NCI-H187 (cell line): ENCODE measurements at regions not wholly inside any gene's neighbourhood (a gene's known extent, or its start where the extent isn't known, plus 50 kb on each side); places are given as distances from the start of the nearest gene placed in this dataset.

Experiments used
- DNase-seq, 2 experiments: peaks; one replicate each; lab custom pipeline; 2025; lab: John Stamatoyannopoulos, UW

- DNase-seq, result no peak
These were observed 178.8 kb upstream of the C9orf72 start for GRCh38 chr9:27752069-27752468.

- DNase-seq, result no peak
These were observed 182.6 kb upstream of the C9orf72 start for GRCh38 chr9:27755846-27756245.

DNA sequence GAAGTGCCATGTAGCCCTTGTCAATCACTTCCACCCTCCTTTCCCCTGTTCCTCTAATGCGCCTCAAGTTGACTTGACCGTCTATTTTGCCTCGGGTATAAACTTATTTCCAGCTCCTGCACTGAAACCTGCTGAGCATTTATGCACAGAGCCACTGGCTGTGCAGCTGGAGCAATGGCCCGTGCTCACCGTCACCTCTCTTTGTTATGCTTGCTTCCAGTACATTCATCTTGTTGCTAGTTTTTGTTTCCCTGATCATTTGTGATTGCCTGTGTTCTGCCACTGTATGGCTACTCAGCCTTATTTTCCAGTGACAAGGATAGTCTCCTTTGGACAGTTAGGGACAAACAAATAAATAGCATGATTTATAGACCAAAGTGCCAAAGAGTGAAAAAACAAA is 183.1 kb upstream of the C9orf72 start:
- DNase-seq, result no peak

- no peak for DNase-seq
These were observed 190.6 kb upstream of the C9orf72 start for GRCh38 chr9:27763831-27764230.

GRCh38 chr9:27765266-27766072 is 192.2 kb upstream of the C9orf72 start:
- no peak for DNase-seq

GRCh38 chr9:27766073-27766835 is 193.0 kb upstream of the C9orf72 start:
- no peak for DNase-seq

DNA sequence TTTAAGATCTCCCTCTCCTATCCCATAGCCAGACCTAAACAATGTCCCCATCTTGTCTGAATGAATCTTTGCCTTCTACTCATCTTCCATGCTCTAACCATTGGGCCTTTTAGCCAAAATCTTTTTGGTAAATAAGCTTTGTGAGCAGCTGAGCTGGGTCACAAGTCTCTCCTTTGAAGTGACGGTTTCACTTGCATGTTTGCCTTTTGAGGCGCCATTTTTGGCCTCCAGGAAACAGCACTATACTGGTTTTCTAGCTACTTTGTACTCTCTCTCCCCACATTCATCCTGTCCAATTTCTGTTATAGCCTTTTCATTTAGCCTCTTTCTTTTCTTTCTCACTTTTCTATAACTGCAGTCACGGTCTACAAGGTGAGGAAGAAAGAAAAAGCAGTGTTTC is 195.5 kb upstream of the C9orf72 start:
- no peak for DNase-seq

DNA sequence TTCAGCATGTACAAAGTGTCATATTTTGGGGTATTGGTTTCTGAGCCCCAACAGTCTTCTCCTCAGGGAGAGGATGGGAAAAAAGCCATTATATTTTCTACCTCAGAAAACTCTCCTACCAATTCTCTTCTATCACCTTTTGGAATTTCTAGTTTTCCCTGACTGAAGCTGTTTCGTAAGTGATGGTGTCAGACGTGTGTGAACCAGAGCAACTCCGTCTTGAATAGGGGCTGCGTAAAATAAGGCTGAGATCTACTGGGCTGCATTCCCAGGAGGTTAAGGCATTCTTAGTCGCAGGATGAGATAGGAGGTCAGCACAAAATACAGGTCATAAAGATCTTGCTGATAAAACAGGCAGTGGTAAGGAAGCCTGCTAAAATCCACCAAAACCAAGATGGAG is 197.3 kb upstream of the C9orf72 start:
- no peak for DNase-seq

GRCh38 chr9:27771803-27772545 is 198.7 kb upstream of the C9orf72 start:
- DNase-seq, result no peak

DNA sequence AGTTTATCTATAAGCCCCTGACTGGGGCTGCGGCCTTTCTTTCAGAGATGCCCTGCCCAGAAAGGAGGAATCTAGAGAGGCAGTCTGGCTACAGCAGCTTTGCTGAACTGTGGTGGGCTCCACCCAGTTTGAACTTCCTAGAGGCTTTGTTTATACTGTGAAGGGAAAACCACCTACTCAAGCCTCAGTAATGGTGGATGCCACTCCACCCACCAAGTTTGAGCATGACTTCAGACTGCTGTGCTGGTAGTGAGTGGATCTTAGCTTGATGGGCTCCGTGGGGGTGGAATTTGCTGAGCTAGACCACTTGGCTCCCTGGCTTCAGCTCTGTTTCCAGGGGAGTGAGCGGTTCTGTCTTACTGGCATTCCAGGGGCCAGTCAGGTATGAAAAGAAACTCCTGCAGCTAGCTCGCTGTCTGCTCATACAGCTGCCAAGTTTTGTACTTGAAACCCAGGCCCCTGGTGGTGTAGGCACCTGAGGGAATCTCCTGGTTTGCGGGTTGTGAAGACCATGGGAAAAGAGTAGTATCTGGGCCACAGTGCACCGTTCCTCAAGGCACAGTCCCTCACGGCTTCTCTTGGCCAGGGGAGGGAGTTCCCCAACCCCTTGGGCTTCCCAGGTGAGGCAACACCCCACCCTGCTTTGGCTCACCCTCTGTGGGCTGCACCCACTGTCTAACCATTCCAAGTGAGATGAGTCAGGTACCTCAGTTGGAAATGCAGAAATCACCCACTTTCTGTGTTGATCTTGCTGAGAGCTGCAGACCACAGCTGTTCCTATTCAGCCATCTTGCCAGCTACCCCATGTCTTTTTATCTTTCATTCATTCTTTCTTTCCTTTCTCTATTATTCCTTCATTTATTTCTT is 211.8 kb upstream of the C9orf72 start:
- no peak for DNase-seq

DNA sequence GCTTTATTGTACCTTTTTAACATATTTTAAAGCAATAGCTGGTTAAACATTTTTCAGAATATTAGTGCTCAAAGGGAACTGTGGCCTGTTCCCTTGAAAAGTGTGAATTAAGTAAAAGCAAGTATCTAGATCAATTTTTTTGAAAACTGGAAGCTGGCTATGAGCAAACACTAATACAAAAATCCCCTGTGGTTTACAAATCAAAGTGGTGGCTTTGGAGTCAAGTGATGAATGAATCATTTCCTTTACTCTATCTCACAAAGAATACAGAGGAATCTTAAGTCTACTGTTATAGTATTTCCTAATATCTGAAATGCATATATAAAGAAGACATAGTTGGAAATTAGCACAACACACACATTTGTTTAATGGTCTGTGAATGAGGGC is 212.4 kb upstream of the C9orf72 start:
- no peak for DNase-seq

DNA sequence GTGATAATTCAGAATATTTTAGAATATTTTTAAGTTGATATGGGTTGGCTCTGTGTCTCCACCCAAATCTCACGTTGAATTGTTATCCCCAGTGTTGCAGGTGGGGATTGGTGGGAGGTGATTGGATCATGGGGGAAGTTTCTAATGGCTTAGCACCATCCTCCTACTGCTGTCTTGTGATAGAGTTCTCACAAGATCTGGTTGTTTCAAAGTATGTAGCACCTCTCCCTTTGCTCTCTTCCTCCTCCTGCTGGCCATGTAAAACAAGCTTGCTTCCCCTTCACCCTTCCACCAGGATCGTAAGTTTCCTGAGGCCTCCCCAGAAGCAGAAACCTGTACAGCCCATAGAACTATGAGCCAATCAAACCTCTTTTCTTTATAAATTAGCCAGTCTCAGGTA is 214.6 kb upstream of the C9orf72 start:
- no peak for DNase-seq

- DNase-seq, result no peak
These were observed 218.0 kb upstream of the C9orf72 start for GRCh38 chr9:27791311-27791710.

- no peak for DNase-seq
These were observed 219.8 kb upstream of the C9orf72 start for GRCh38 chr9:27792971-27793689.

DNA sequence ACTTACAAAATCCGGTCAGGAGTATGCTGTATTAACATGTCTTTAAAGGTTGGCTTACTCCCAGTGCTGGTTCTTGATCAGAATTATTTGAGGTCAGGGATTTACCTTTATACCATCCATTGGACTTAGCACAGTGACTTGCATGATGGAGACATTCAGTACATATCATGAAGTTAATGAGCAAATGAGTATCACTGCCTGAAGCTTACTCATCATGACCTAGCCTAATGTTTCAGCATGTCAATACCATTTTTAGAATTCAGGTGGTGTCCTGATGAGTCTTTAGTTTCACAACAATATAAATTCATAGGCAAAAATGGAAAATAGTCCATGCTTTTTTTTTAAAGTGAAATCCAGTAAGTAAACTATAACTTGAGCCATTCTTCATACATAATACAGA is 226.0 kb upstream of the C9orf72 start:
- DNase-seq, result no peak

GRCh38 chr9:27800159-27800558 is 226.9 kb upstream of the C9orf72 start:
- DNase-seq, result no peak

DNA sequence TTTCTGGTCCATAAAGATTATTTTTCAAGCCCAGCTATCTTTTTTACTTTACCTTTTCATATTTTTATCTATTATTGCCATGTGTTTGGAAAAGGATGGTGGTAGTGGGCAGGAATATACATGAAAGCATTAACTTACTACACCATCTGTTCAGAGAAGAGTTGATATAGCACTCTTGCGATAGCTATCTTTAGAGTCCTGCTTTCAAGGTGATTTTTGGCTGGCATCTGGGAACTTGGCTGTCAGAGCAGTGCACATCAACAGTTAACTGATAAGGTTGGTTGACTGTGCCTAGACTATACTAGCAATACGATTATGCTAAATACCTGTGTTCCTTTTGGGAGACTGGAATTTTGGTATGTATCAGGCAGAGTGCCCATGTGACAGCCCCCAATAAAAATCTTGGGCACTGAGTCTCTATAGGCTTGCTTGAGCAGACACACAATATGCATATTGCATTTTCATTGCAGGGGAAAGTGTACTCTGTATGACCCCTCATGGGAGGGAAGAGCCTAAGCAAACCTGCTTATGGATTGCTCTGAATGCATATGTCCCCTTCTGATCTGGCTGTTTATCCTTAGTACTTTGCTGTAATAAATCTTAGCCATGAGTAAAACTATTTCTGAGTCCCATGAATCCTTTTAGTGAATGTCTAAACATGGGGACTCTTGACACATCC is 227.6 kb upstream of the C9orf72 start:
- no peak for DNase-seq

DNA sequence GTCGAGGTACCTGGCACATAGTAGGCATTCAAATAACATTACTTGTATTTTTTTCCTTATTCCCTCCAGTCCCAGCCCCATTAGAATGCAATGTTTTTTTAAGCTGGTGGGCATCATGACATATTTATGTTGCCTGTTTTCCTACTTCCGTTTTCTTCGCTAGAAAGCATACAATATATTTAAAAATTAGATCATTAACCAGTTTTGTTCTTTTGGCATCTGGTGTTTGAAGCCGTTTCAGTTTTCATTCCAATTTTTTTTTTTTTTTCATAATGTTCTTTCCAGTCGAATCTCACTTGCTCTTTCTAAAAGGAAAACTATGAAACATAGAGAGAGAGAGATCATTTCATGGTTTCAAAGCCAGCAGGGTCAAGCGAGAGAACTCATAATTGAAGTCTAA is 228.3 kb upstream of the C9orf72 start:
- no peak for DNase-seq

GRCh38 chr9:27802418-27802817 is 229.1 kb upstream of the C9orf72 start:
- DNase-seq, result no peak

GRCh38 chr9:27808864-27809263 is 235.6 kb upstream of the C9orf72 start:
- no peak for DNase-seq

GRCh38 chr9:27817747-27818146 is 244.5 kb upstream of the C9orf72 start:
- DNase-seq, result peak; percentile 14 to 52
